ENCODE measurements at regions not wholly inside any gene's neighbourhood (a gene's known extent, or its start where the extent isn't known, plus 50 kb on each side); places are given as distances from the start of the nearest gene placed in this dataset.

- TF ChIP-seq EZH2 (IDR thresholded peaks at IDR 0.05; ENCODE audit: borderline replicate concordance, insufficient read depth, low read depth, low read length, poor library complexity, severe bottlenecking) = no peak
- TF ChIP-seq CTCF (IDR thresholded peaks at IDR 0.05) = no peak
Measured at GRCh38 chr1:57894315-57894714, 470.5 kb upstream of the DAB1 start.
